ENCODE measurements at regions not wholly inside any gene's neighbourhood (a gene's known extent, or its start where the extent isn't known, plus 50 kb on each side); places are given as distances from the start of the nearest gene placed in this dataset.
"Not testable (repeated sequence)": the region's sequence is repeated elsewhere in the genome, so short reads cannot be mapped to it uniquely, and the experiment has no call there.

DNA sequence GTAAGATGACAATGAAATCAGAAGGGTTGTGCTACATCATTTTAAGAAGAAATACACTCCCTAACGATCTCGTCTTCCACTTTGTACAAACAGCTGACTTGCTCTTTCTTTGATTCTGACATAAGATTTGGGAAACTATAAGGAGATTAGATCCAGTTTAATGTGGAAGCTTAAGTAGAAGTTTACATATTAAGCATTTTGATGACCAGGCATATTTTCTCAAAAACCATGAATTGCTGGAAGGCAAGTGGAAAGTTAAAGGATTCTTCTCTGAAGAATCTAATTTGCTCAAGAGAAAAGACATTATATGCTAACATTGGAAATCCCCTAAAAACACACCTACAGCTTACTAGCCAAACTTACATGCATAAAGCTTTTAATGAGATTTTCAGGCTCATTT lies 531.9 kb upstream of the PTPRD start:
- DNase-seq (ENCODE audit: low spot score): no peak

DNA sequence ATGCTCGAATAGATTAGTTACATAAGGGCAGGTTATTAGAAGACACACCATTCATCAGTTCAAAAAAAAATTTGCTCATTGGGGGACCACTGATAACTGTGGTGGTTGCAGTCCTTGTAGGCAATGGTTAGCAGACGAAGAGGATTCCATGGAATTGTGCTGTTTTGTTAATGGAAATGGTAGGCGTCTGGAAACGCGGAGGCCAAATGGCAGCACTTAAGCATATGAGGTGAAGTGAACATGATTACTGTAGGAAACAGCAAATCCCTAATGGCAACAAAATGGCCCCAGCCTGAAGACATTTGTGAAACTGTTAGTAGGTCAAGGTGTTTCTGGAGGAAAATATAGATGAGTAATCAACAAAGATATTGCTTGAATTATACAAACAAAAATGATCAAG lies 535.4 kb upstream of the PTPRD start:
- no peak for DNase-seq (ENCODE audit: low spot score)

DNA sequence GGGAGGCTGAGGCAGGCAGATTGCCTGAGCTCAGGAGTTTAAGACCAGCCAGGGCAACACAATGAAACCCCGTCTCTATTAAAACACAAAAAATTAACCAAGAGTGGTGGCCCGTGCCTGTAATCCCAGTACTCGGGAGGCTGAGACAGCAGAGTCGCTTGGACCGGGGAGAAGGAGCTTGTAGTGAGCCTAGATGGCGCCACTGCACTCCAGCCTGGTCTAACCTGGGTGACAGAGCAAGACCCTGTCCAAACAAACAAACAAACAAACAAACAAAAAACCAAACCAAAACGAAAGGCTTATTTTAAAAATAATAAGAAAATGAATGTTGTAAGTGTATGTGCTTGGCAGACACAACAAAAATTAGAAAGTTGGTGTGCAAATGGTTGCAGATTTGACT lies 536.3 kb upstream of the PTPRD start:
- no peak for DNase-seq (ENCODE audit: low spot score)

DNA sequence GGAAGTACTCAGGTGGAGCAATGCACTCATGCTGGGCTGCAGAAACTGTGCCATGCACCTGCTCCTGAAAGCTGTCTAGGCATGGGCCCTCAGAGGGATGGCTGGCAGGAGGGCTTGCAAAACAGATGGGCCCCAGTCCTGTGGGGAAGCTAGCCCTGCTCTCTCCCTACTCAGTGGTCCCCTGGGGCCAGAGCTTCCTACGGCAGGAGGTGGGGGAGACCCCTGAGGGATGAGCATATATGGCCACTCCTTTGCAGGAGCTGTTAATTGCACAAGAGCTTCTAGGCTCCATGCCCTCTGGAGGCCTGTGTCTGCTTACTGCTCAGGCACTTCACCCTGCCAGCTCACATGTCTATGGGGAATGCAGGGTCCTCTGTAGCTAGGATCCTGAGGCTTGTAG lies 545.3 kb upstream of the PTPRD start:
- no peak for DNase-seq (ENCODE audit: low spot score)

DNA sequence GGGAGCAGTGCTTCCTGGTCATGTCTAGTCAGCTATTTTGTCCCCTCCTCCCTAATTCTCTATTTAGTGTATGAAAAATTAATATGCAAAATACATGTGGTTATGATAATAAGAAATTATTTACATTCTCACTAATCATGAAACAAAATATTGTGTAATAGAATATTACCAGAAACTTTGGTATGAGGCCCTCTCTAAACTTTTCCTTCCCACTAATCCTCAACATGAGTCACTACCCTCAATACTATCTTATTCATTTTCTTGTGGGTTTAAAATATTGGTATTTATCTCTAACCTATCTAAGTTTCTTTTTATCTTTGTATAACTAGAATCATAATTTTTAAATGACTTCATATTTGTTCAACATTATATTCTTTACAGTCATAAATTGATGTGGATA lies 545.9 kb upstream of the PTPRD start:
- no peak for DNase-seq (ENCODE audit: low spot score)

DNA sequence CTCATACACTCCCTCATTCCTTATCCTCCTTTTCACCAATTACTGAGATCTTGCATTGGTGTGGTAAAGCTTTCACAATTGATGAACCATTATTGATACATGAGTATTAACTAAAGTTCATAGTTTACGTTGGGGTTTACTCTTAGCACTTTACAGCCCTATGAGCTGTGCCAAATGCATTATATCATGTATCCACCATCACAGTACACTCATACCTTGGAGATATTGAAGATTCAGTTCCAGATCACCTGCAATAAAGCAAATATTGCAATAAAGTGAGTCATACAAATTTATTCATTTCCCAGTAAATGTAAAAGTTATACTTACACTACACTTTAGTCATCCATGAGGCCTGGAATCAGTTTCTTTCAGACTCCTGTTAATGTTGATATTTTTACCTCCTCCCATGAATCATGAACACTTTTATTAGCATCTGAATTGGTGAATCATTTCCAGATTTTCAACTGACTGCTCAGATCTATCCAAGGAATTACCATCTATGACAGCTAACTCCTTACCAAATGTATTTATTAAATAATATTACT lies 546.6 kb upstream of the PTPRD start:
- DNase-seq (ENCODE audit: low spot score): no peak

DNA sequence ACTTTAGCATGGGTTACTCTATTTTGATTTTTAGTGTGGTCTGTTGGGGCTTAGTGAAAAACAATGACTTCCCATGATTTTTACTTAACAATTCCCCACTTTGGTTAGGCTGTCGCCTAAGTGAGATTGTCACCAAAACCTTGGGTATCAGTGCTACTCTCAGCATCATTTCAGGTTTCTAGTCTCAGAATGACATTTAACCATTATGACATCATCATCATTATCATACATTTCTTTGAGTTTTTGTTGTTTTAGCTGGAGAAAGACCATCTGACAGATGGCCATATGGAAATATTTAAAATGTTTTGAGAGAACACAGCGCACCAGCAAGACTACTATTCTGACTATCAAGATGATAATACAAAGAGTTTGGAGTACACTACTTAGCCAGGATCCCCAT lies 551.0 kb upstream of the PTPRD start:
- DNase-seq (ENCODE audit: low spot score): no peak

DNA sequence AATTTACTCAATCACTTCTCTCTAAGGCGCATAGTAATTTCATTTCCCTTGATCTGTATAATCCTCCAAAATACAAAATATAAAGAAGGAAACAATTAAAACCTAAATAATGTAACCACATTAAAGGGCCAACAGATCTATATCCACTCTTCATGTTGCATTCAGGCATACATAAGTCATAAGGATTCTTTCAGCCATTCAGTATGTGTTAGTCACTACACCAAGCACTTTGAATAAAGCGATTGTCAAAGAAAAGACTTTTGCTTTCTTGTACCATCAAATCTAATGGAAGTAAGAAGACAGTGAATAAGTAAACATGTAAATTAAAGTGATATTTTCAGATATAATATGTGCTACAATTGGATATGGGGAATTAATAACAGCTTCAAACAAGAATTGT lies 569.2 kb upstream of the PTPRD start:
- DNase-seq (ENCODE audit: low spot score): no peak

DNA sequence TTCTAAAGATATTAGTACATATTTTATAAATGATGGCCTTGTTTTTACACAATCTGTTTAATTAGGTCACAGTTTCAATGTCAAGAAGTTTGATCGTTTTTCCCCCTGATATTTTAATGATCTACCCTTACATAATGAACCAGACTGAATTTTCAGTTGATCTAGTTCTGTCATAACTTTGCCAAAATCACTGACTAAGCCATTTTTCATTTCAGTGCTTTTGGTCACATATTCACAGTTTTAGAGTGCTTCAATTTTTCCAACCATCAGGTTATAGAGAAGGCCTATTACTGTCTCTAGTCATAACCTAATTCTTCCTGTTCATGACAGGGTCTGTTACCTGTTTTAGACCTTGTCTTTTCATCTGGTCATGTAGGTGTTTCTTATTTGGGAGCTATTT lies 577.9 kb upstream of the PTPRD start:
- no peak for DNase-seq (ENCODE audit: low spot score)

DNA sequence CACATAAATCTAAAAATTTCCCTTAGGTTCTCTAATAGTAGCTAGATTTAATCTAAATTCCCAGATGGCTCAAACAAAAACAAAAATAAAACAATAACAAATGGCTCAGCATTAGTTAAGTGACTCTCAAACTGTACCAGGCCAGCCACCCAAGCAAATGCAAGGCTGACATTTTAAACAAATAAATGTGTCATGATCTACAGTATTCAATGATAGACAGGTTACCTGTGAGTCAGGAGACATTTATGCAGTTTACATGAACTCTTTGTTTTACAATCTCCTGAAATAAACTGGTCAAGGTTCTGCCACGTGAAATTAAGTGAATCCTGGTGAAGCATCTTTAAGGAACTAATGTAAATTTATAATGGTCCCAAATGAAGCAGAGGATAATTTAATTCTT lies 580.2 kb upstream of the PTPRD start:
- DNase-seq (ENCODE audit: low spot score): no peak

DNA sequence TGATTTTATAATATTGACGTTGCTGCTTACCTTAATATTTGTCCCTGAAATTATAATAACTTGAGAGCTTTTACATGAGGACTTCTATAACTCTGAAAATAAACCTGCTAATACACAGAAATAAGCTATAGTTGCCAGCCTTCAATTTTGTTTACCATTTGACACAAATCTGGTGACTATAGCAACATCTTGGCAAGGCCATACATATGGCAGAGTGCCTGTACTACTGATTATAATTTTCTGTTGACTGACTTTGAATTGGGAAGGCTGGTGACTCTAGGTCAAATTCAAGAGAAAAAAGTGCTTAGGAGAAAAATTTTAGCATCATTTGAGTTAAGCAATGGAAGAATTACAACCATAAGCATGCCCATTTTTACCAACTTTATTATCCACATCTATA lies 581.4 kb upstream of the PTPRD start:
- DNase-seq (ENCODE audit: low spot score): no peak

DNA sequence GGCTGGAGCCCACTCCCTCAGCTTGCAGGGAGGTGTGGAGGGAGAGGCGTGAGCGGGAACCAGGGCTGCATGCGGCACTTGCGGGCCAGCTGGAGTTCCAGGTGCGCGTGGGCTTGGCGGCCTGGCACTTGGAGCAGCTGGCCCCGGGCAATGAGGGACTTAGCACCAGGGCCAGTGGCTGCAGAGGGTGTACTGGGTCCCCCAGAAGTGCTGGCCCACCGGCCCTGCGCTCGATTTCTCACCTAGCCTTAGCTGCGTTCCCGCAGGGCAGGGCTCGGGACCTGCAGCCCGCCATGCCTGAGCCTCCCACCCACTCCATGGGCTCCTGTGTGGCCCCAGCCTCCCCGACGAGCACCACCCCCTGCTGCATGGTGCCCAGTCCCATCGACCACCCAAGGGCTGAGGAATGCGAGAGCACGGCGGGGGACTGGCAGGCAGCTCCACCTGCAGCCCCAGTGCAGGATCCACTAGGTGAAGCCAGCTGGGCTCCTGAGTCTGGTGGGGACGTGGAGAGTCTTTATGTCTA lies 584.1 kb upstream of the PTPRD start:
- not testable (repeated sequence) for DNase-seq (ENCODE audit: low spot score)

DNA sequence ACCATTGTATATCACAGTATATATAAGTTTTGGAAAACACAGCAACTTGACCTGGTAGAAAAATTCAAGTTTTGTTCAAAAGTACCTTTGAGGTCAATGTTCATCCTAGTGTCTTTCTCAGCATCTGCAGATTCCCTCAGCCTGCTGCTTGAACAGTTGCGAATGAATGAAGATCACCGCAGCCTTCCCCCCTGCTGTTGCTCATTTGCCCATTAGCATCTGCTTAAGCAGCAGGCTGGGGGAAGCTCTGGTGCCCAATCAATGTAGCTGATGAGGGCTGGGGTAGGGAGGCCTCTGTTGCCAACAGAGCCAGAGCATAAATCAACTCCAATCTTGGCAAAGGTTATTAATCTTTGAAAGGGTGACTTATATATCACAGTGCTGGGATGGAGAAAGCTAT lies 586.5 kb upstream of the PTPRD start:
- no peak for DNase-seq (ENCODE audit: low spot score)

DNA sequence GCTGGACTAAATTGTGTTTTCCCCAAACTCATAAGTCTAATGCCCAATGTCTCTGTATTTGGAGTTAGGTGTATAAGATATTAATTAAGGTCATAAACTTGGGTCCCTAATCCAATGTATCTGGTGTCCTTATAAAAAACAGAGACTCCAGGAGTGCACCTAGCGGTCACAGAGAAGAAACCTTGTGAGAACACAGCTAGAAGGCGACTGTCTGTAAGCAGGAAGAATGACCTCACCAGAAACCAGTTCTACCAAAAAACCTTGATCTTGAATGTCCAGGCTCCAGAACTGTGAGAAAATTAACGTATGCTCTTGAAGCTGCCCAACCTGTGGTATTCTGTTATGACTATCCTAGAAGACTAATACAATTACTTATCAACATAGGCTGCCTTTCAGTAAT lies 591.7 kb upstream of the PTPRD start:
- no peak for DNase-seq (ENCODE audit: low spot score)

DNA sequence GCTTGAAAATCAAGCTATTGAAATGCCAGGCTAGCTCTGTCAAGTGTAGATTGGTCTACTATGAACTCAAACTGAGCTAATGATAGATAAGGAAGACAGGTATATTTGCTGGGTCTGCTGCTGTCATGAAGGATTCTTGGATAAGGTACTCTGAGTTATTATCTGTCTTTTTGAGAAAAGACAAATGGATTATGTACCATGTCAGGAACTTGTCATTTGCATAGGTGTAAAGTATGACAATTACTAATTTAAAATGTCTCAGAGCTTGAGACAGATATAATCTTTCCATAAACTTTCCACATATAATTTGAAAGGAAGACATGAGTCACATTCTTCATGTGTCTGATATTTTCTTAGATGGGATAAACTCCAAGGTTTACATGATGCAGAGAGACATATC lies 594.1 kb upstream of the PTPRD start:
- no peak for DNase-seq (ENCODE audit: low spot score)

DNA sequence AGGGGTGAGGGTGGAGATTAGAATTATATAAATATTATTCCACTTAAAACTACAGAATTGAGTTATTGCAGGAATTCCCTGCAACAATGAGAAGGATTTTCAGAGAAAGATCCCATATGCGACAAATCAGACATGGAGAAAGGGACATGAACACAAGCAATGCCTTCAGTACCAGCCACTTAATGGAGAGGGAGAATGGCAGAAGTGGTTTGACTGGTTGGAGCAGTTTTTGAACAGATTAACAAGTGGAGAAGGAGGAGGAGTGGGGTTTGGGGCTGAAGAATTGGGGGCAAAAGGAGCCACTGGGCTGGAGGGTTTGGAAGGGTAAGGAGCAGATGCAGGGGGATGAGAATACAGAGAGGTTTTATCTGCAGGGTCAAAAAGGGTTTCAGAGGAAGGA lies 620.9 kb upstream of the PTPRD start:
- DNase-seq (ENCODE audit: low spot score): no peak

DNA sequence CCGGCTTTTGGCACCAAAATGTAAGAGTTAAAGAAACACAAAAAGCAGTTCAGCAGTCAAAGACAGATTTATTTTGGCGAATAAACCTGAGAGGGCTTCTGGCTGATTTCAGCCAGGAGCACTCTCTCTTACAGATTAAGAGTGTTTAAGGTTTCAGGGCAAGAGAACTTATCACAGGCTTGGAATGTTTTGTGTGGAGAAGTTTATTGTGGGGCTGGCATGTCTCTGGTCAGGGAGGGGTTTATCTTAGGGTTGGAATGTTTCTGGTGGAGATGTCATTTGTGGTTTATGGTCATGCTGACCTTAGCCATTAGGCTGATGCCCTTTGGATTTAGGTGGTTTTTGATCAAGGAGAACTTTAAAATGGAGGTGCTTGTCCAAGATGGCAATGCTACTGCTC lies 622.3 kb upstream of the PTPRD start:
- DNase-seq (ENCODE audit: low spot score): no peak

DNA sequence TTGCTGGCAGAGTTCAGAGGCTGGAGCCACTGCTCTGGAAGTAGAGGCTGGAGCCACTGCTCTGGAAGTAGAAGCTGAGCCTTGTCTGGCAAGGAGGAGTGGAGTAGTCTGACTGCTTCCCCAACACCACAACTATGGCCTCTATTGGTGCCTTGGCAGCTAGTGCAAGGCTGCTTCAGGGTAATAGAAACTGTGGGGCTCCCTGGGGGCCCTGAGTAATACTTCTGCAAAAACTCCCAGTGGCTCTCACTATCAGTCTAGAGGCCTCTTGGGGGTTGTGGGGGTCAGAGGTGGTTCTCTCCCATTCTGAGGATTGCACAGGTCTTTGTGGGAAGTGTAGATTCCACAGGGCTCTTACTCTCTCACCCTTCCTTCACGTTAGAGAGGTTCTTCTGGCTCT lies 629.0 kb upstream of the PTPRD start:
- no peak for DNase-seq (ENCODE audit: low spot score)

DNA sequence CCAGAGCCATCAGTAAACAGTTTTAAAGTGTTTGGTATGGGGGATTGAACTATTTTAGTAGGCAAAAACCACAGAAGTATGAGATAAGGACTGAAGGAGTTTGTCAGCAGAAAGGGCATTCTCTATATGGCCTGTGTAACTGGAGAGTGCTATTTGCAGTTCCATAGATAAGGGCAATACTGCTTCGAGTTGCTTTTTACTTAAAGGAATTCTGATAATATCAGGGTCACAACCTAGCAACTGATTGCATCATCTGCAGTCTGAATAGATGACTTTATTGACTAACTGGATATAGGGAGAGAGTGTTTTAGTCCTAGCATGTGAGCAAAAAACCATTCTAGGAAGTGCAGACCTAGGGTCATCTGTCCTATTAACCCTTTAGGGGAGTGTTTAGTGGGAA lies 645.2 kb upstream of the PTPRD start:
- no peak for DNase-seq (ENCODE audit: low spot score)

DNA sequence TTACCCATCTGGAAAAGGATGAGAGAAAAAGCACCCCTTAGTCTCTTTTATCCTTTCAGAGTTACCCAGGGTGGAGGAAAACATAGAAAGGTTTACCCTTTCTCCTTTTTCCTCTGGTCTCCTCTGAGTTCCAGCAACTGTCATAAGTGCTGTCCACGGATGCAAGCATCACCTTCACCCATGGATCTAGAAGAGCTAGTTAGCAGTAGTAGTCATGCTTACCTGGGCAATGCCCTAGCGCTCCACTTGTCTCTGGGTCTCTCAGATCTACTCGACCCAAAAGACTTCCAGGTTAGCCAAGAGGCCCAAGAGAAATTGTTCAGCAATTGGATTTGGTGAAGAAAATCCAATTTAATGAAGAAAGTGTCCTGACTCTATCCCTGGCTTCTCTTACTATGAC lies 656.2 kb upstream of the PTPRD start:
- no peak for DNase-seq (ENCODE audit: low spot score)

DNA sequence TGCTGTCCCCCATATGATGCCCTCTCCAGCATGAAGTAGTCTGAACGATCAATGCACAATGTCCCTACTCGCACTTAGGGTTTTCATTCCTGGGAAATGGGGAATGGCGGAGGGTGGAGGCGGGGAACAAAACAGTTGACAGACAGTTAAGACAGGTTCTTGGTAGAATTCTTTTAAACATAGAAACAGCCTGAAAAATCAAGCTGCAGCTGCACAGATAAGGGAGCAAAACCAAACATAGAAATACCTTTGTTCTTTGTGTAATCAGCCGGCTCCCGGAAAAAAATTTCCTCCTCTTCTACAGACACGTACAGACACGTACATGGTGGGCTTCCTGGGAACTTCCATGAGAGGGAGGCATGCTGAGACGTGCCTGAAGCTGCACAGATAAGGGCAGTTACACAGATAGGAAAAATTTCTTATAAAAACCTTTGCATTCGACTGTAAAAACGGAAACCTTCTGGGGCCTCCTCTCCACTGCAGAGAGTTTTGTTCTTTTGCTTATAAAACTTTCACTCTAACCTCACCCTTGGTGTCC lies 662.4 kb upstream of the PTPRD start:
- DNase-seq (ENCODE audit: low spot score): no peak

DNA sequence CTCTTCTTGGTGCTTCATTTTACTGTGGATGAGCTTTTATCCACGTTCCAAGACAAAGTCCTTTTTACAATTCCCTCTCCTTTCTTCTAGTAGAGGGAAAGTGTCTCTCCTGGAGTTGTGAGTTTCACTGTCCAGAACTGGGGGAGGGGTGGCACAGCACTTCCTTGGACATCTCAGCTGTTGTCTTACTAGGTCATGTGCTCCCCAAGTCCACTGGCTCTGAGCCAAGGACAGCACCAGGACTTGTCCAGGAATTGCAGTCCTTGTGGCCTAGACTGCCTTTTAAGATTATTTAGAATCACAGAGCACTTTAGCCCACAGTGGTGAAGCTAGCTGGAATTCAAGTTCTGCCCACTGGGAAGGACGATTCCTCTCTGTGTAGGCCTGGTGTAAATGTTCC lies 700.2 kb upstream of the PTPRD start:
- DNase-seq (ENCODE audit: low spot score): no peak

DNA sequence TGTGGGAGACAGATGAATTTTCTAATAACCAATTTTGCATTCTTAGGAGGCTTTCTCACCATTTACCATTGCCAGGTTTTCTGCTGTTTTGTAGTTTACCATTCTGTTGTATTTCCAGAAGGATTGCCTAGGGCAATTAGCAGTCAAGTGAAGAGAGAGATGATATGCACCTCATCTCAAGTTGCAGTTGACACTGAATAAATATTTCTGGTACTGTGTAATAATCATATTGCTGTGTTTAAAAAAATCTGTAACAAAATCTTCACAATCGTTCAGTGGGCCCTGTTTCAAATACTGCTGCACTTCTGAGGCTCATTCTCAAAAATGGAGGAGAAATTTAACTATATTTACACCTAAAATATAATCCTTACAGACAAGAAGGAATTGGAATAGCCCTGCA lies 706.1 kb upstream of the PTPRD start:
- DNase-seq (ENCODE audit: low spot score): no peak

DNA sequence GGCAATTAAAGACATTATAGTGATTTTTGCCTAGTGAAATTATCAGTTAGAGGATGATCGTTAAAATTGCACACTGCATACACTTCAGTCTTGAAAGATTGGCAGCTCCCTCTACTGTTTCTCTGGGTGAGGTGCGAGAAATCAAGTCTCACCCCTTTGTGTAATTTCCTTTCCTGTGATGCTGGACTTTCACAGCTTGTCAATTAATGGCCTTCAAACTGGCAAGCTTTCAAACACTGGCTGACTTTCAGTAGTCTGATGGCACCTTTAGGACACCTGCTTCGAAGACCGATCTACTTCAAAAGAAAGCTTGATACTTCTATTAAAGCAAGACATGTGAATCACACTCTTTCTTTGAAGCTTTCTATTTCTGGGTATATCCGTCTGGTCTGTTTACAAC lies 706.7 kb upstream of the PTPRD start:
- no peak for DNase-seq (ENCODE audit: low spot score)

DNA sequence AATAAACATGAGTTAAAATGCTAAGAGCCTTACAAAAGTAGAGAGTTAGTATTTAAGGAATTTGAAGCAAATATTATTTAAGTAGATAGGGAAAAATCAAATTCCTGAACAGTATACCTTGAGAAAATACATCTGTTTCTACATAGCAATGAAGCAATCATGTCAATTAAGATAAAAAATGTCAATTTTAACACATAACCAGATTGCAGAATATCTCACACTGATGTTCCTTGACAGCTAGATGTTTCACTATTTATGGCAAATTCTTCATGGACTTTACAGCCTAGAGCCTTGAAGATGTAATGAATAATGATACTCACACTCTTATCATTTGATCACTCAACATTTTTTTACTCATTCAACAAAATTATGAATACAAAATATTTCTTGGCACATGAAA lies 708.2 kb upstream of the PTPRD start:
- DNase-seq (ENCODE audit: low spot score): no peak

Measured in AG20443 (cell line).